ENCODE measurements at regions not wholly inside any gene's neighbourhood (a gene's known extent, or its start where the extent isn't known, plus 50 kb on each side); places are given as distances from the start of the nearest gene placed in this dataset.

GRCh38 chrX:115409551-115409950 is 120.0 kb downstream of the LUZP4 start:
- TF ChIP-seq CTCF (IDR thresholded peaks at IDR 0.05; ENCODE audit: control extremely low read depth, extremely low read depth): no peak
- Histone ChIP-seq H3K36me3 (ENCODE audit: control insufficient read depth in 4 of 4, insufficient read depth in 4 of 4, low read length in 4 of 4) (no peaks in the 10 kb centered on the region), H3K27ac (ENCODE audit: low read depth in 1 of 2, low read length in 1 of 2) (no peak overlapping the region), H3K9ac (ENCODE audit: insufficient read depth in 1 of 2, low read length in 2 of 2) (no peak overlapping the region), H3K9me3 (ENCODE audit: control insufficient read depth in 4 of 4, insufficient read depth in 3 of 4, low read length in 3 of 4) (no peaks in the 10 kb centered on the region), H3K4me3 (no peak overlapping the region), H3K27me3 (ENCODE audit: control insufficient read depth in 3 of 3, insufficient read depth in 3 of 3, low read length in 2 of 3) (peaks cover 0 to 41% (median 4%) of the 10 kb centered on the region in 3 donors), H3K4me1 (ENCODE audit: control insufficient read depth in 5 of 5, insufficient read depth in 5 of 5, low read length in 5 of 5) (peaks cover 0 to 2% (median 0%) of the 10 kb centered on the region in 5 donors)
- ATAC-seq (ENCODE audit: insufficient read depth, low FRiP score): no peak
- 42 to 67% methylated on average over 1 of the region's 1 CpG for WGBS, 2 donors
- DNase-seq: no peak

- Histone ChIP-seq H3K9me3 (ENCODE audit: control insufficient read depth in 4 of 4, insufficient read depth in 3 of 4, low read length in 3 of 4) (no peaks in the 10 kb centered on the region), H3K4me1 (ENCODE audit: control insufficient read depth in 5 of 5, insufficient read depth in 5 of 5, low read length in 5 of 5) (peaks cover 0 to 2% (median 0%) of the 10 kb centered on the region in 5 donors), H3K4me3 (no peak overlapping the region), H3K27me3 (ENCODE audit: control insufficient read depth in 3 of 3, insufficient read depth in 3 of 3, low read length in 2 of 3) (peaks cover 0 to 45% (median 4%) of the 10 kb centered on the region in 3 donors), H3K27ac (ENCODE audit: low read depth in 1 of 2, low read length in 1 of 2) (no peak overlapping the region), H3K36me3 (ENCODE audit: control insufficient read depth in 4 of 4, insufficient read depth in 4 of 4, low read length in 4 of 4) (no peaks in the 10 kb centered on the region), H3K9ac (ENCODE audit: insufficient read depth in 1 of 2, low read length in 2 of 2) (no peak overlapping the region)
- 77 to 92% methylated on average over 4 to 5 of the region's 5 CpGs for WGBS, 2 donors
- DNase-seq (no peak), ATAC-seq (ENCODE audit: insufficient read depth, low FRiP score) (no peak)
- TF ChIP-seq CTCF (IDR thresholded peaks at IDR 0.05; ENCODE audit: control extremely low read depth, extremely low read depth): no peak
These were observed 121.4 kb downstream of the LUZP4 start for GRCh38 chrX:115410731-115411428.

- no peak for ATAC-seq (ENCODE audit: insufficient read depth, low FRiP score)
- Histone ChIP-seq H3K9ac (ENCODE audit: insufficient read depth in 1 of 2, low read length in 2 of 2) (no peak overlapping the region), H3K36me3 (ENCODE audit: control insufficient read depth in 4 of 4, insufficient read depth in 4 of 4, low read length in 4 of 4) (no peaks in the 10 kb centered on the region), H3K27ac (ENCODE audit: low read depth in 1 of 2, low read length in 1 of 2) (no peak overlapping the region), H3K9me3 (ENCODE audit: control insufficient read depth in 4 of 4, insufficient read depth in 3 of 4, low read length in 3 of 4) (no peaks in the 10 kb centered on the region), H3K27me3 (ENCODE audit: control insufficient read depth in 3 of 3, insufficient read depth in 3 of 3, low read length in 2 of 3) (peaks cover 0 to 55% (median 8%) of the 10 kb centered on the region in 3 donors), H3K4me1 (ENCODE audit: control insufficient read depth in 5 of 5, insufficient read depth in 5 of 5, low read length in 5 of 5) (peaks cover 0 to 2% (median 0%) of the 10 kb centered on the region in 5 donors), H3K4me3 (no peak overlapping the region)
- 59 to 81% methylated on average over 7 of the region's 7 CpGs for WGBS, 2 donors
- no peak for TF ChIP-seq CTCF (IDR thresholded peaks at IDR 0.05; ENCODE audit: control extremely low read depth, extremely low read depth)
- no peak for DNase-seq
These were observed 123.8 kb downstream of the LUZP4 start for GRCh38 chrX:115413246-115413878.
